Neuronal stem cell (in vitro differentiated cells): ENCODE measurements at regions not wholly inside any gene's neighbourhood (a gene's known extent, or its start where the extent isn't known, plus 50 kb on each side); places are given as distances from the start of the nearest gene placed in this dataset.

Experiments used
- DNase-seq: peaks from one replicate; pipeline ENCODE4 v3.0.0-alpha.2; 2013; ENCODE audit warnings: low spot score
- H2AFZ ChIP-seq: one replicate; pipeline ENCODE4 v1.6.1; 2013; ENCODE audit warnings: mild to moderate bottlenecking, low read length, inconsistent platforms
- H2AK5ac ChIP-seq: 2 replicates; pipeline ENCODE4 v1.6.1; 2013; ENCODE audit warnings: low read depth, mild to moderate bottlenecking, inconsistent platforms, low read length, moderate library complexity, mixed read lengths
- H2BK120ac ChIP-seq: 2 replicates; pipeline ENCODE4 v1.6.1; 2013; ENCODE audit warnings: low read depth, mild to moderate bottlenecking, inconsistent platforms, low read length, moderate library complexity, mixed read lengths
- H2BK12ac ChIP-seq: one replicate; pipeline ENCODE4 v1.6.1; 2013; ENCODE audit warnings: low read length, inconsistent platforms
- H2BK15ac ChIP-seq: 2 replicates; pipeline ENCODE4 v1.6.1; 2013; ENCODE audit warnings: mild to moderate bottlenecking, low read length, inconsistent platforms, mixed read lengths
- H2BK5ac ChIP-seq: one replicate; pipeline ENCODE4 v1.6.1; 2013; ENCODE audit warnings: inconsistent platforms, mild to moderate bottlenecking, low read length, moderate library complexity
- H3K14ac ChIP-seq: one replicate; pipeline ENCODE4 v1.6.1; 2013; ENCODE audit warnings: low read length, inconsistent platforms
- H3K18ac ChIP-seq: 2 replicates; pipeline ENCODE4 v1.6.1; 2013; ENCODE audit warnings: low read length, inconsistent platforms
- H3K23ac ChIP-seq: 2 replicates; pipeline ENCODE4 v1.6.1; 2013; ENCODE audit warnings: low read depth, mild to moderate bottlenecking, mixed read lengths, low read length, inconsistent platforms; ENCODE audit not compliant: poor library complexity
- H3K27ac ChIP-seq: replicated peaks from 3 replicates; pipeline ENCODE4 v1.5.1; 2013; ENCODE audit warnings: low read length, inconsistent platforms
- H3K27me3 ChIP-seq, 3 experiments: 2 replicates each; pipeline ENCODE4 v1.6.1; 2013; ENCODE audit warnings: low read length in 3 of 3, mild to moderate bottlenecking in 2 of 3, inconsistent platforms in 1 of 3, low read depth in 1 of 3, mixed read lengths in 1 of 3, moderate library complexity in 1 of 3; ENCODE audit not compliant: control insufficient read depth in 3 of 3, insufficient read depth in 3 of 3
- H3K36me3 ChIP-seq, 2 donors: replicated peaks in 1 of 2; 2 replicates each; pipeline ENCODE4 v1.6.1; 2013; ENCODE audit warnings: low read length in 2 of 2; ENCODE audit not compliant: control insufficient read depth in 2 of 2, insufficient read depth in 2 of 2
- H3K4ac ChIP-seq: 2 replicates; pipeline ENCODE4 v1.6.1; 2013; ENCODE audit warnings: inconsistent platforms, mild to moderate bottlenecking, low read length, moderate library complexity
- H3K4me1 ChIP-seq, 2 donors: 1 replicate in 1 of 2; 2 replicates in 1 of 2; pipeline ENCODE4 v1.6.1; 2013; ENCODE audit warnings: low read length in 2 of 2, low read depth in 1 of 2; ENCODE audit not compliant: control insufficient read depth in 2 of 2, insufficient read depth in 1 of 2
- H3K4me2 ChIP-seq: one replicate; pipeline ENCODE4 v1.6.1; 2013; ENCODE audit warnings: mild to moderate bottlenecking, low read length, inconsistent platforms; ENCODE audit not compliant: insufficient read depth, poor library complexity, severe bottlenecking
- H3K4me3 ChIP-seq, 2 donors: 2 replicates each; pipeline ENCODE4 v1.5.1; 2013; ENCODE audit warnings: low read length in 2 of 2, mild to moderate bottlenecking in 2 of 2, inconsistent platforms in 1 of 2, moderate library complexity in 1 of 2
- H3K79me1 ChIP-seq: one replicate; pipeline ENCODE4 v1.6.1; 2013; ENCODE audit warnings: low read depth, mild to moderate bottlenecking, inconsistent platforms, low read length, moderate library complexity
- H3K9ac ChIP-seq: one replicate; pipeline ENCODE4 v1.6.1; 2013; ENCODE audit warnings: mild to moderate bottlenecking, low read depth, low read length, inconsistent platforms; ENCODE audit not compliant: poor library complexity
- H3K9me3 ChIP-seq, 2 donors: replicated peaks in 1 of 2; 2 replicates each; pipeline versions ENCODE3 to v1.6.1; 2013; ENCODE audit warnings: low read length in 2 of 2, mild to moderate bottlenecking in 2 of 2, inconsistent platforms in 1 of 2, low read depth in 1 of 2, mixed read lengths in 1 of 2, moderate library complexity in 1 of 2; ENCODE audit not compliant: control insufficient read depth in 2 of 2, insufficient read depth in 1 of 2
- H4K8ac ChIP-seq: one replicate; pipeline ENCODE4 v1.6.1; 2013; ENCODE audit warnings: low read depth, mild to moderate bottlenecking, inconsistent platforms, low read length, moderate library complexity
- H4K91ac ChIP-seq: one replicate; pipeline ENCODE4 v1.6.1; 2013; ENCODE audit warnings: low read length, low read depth, mild to moderate bottlenecking, inconsistent platforms; ENCODE audit not compliant: poor library complexity
- WGBS, 2 donors: extraction: QIAGEN DNeasy Blood & Tissue Kit; methylation state at CpG; one replicate each; pipeline ENCODE4 v1.1.7; 2013; ENCODE audit warnings: missing lambda C conversion rate in 2 of 2, mixed read lengths in 1 of 2; ENCODE audit not compliant: insufficient read length in 2 of 2, insufficient replicate concordance in 1 of 2; ENCODE audit errors: extremely low coverage in 2 of 2; 5-methylcytosine and 5-hydroxymethylcytosine counted together

GRCh38 chr17:71039391-71039790 is 870.1 kb downstream of the KCNJ2 start:
- WGBS, 2 donors, result no CpG with 5 or more reads among the region's 4 CpGs
- Histone ChIP-seq H2BK120ac (no peak overlapping the region), H3K4ac (no peak overlapping the region)

GRCh38 chr17:71052971-71053370 is 883.6 kb downstream of the KCNJ2 start:
- H4K91ac ChIP-seq, result no peak overlapping the region
- no peak overlapping the region for H2BK120ac ChIP-seq
- H2BK15ac ChIP-seq, result no peak overlapping the region
- H3K27me3 ChIP-seq, result no peaks in the 10 kb centered on the region
- DNase-seq, result no peak
- no peak overlapping the region for H2BK5ac ChIP-seq
- no peak overlapping the region for H3K27ac ChIP-seq
- no peak overlapping the region for H2AK5ac ChIP-seq
- whole genome bisulfite sequencing, 2 donors, result no CpG with 5 or more reads among the region's 1 CpG
- no peak overlapping the region for H4K8ac ChIP-seq
- no peak overlapping the region for H3K4me3 ChIP-seq
- H3K23ac ChIP-seq, result no peak overlapping the region
- no peak overlapping the region for H3K14ac ChIP-seq
- H2BK12ac ChIP-seq, result no peak overlapping the region
- H3K36me3 ChIP-seq, result no peaks in the 10 kb centered on the region
- no peak overlapping the region for H3K18ac ChIP-seq
- no peak overlapping the region for H3K9ac ChIP-seq
- H3K4me2 ChIP-seq, result no peak overlapping the region
- H3K4ac ChIP-seq, result no peak overlapping the region
- no peak overlapping the region for H2AFZ ChIP-seq
- H3K79me1 ChIP-seq, result no peaks in the 10 kb centered on the region
- H3K4me1 ChIP-seq, result peaks cover 0 to 4% of the 10 kb centered on the region in 2 donors
- H3K9me3 ChIP-seq, result peaks cover 0 to 5% of the 10 kb centered on the region in 2 donors

More at GRCh38 chr17:71039391-71039790, 870.1 kb downstream of the KCNJ2 start:
- DNase-seq, result no peak
- Histone ChIP-seq H4K8ac (no peak overlapping the region), H2BK15ac (no peak overlapping the region), H3K18ac (no peak overlapping the region), H2AK5ac (no peak overlapping the region), H3K27me3 (peaks cover 0 to 44% (median 13%) of the 10 kb centered on the region in 3 experiments), H3K9ac (no peak overlapping the region), H3K27ac (no peak overlapping the region), H3K79me1 (no peaks in the 10 kb centered on the region), H3K36me3 (no peaks in the 10 kb centered on the region), H2BK5ac (no peak overlapping the region), H3K4me3 (no peak overlapping the region), H2BK12ac (no peak overlapping the region), H3K4me2 (no peak overlapping the region), H2AFZ (no peak overlapping the region), H4K91ac (no peak overlapping the region), H3K14ac (no peak overlapping the region), H3K4me1 (peaks cover 4 to 5% of the 10 kb centered on the region in 2 donors), H3K23ac (no peak overlapping the region), H3K9me3 (no peaks in the 10 kb centered on the region)

GRCh38 chr17:71055128-71055527 is 885.8 kb downstream of the KCNJ2 start:
- no peak overlapping the region for H2BK5ac ChIP-seq
- H3K18ac ChIP-seq, result no peak overlapping the region
- H3K4me1 ChIP-seq, result peaks cover 0 to 4% of the 10 kb centered on the region in 2 donors
- no peak overlapping the region for H3K4me2 ChIP-seq
- H3K4ac ChIP-seq, result no peak overlapping the region
- peaks cover 0 to 9% of the 10 kb centered on the region in 2 donors for H3K9me3 ChIP-seq
- H2AK5ac ChIP-seq, result no peak overlapping the region
- no peak overlapping the region for H4K8ac ChIP-seq
- no peak overlapping the region for H2BK15ac ChIP-seq
- no peak overlapping the region for H4K91ac ChIP-seq
- no peak overlapping the region for H3K14ac ChIP-seq
- H3K79me1 ChIP-seq, result no peaks in the 10 kb centered on the region
- no peaks in the 10 kb centered on the region for H3K27me3 ChIP-seq
- no peak overlapping the region for H2BK12ac ChIP-seq
- no peak overlapping the region for H3K27ac ChIP-seq
- no peak overlapping the region for H2BK120ac ChIP-seq
- H3K4me3 ChIP-seq, result no peak overlapping the region
- DNase-seq, result no peak
- H2AFZ ChIP-seq, result no peak overlapping the region
- H3K23ac ChIP-seq, result no peak overlapping the region
- no peak overlapping the region for H3K9ac ChIP-seq
- H3K36me3 ChIP-seq, result no peaks in the 10 kb centered on the region

GRCh38 chr17:71057448-71057847 is 888.1 kb downstream of the KCNJ2 start:
- no peak for DNase-seq
- Histone ChIP-seq H2BK15ac (no peak overlapping the region), H3K79me1 (no peaks in the 10 kb centered on the region), H3K4me2 (no peak overlapping the region), H2AK5ac (no peak overlapping the region), H3K4ac (no peak overlapping the region), H3K18ac (no peak overlapping the region), H3K14ac (no peak overlapping the region), H3K9me3 (peaks cover 0 to 12% of the 10 kb centered on the region in 2 donors), H2AFZ (no peak overlapping the region), H3K9ac (no peak overlapping the region), H2BK12ac (no peak overlapping the region), H3K4me3 (no peak overlapping the region), H4K8ac (no peak overlapping the region), H3K27me3 (no peaks in the 10 kb centered on the region), H3K23ac (no peak overlapping the region), H2BK5ac (no peak overlapping the region), H4K91ac (no peak overlapping the region), H3K36me3 (no peaks in the 10 kb centered on the region), H2BK120ac (no peak overlapping the region), H3K4me1 (peaks cover 0 to 4% of the 10 kb centered on the region in 2 donors), H3K27ac (no peak overlapping the region)
- WGBS, 2 donors, result no CpG with 5 or more reads among the region's 6 CpGs
